Activated CD8-positive, alpha-beta T cell treated with anti-CD3 and anti-CD28 coated beads for 36 hours (primary cell): ENCODE measurements at regions not wholly inside any gene's neighbourhood (a gene's known extent, or its start where the extent isn't known, plus 50 kb on each side); places are given as distances from the start of the nearest gene placed in this dataset.

Experiments used
- ATAC-seq: fragments of 200-7000 bp; cut with Tn5 transposase; one replicate; pipeline ENCODE4 v1.10.0; 2021; ENCODE audit warnings: mild to moderate bottlenecking, moderate library complexity
- CTCF ChIA-PET: fragments of 350-600 bp; sonication (Branson Sonifier 250); formaldehyde crosslinking; loops from one replicate; lab custom pipeline; 2021; ENCODE audit warnings: antibody characterized with exemption; lab: Charles Lee
- POLR2A ChIA-PET: fragments of 350-600 bp; sonication (Branson Sonifier 250); formaldehyde crosslinking; loops from one replicate; lab custom pipeline; 2021; ENCODE audit warnings: antibody characterized with exemption; lab: Charles Lee
- DNase-seq: peaks from one replicate; pipeline ENCODE4 v3.0.0-alpha.2; 2020
- H3K27ac Mint-ChIP-seq: one replicate; pipeline ENCODE4 v1.8.0; 2021; ENCODE audit warnings: mild to moderate bottlenecking, mixed read lengths
- H3K27me3 Mint-ChIP-seq: one replicate; pipeline ENCODE4 v1.8.0; 2021; ENCODE audit warnings: mixed read lengths
- H3K36me3 Mint-ChIP-seq: one replicate; pipeline ENCODE4 v1.8.0; 2021; ENCODE audit warnings: low read depth, mixed read lengths
- H3K4me1 Mint-ChIP-seq: one replicate; pipeline ENCODE4 v1.8.0; 2021; ENCODE audit warnings: low read depth, mixed read lengths
- H3K4me3 Mint-ChIP-seq: one replicate; pipeline ENCODE4 v1.8.0; 2021; ENCODE audit warnings: mild to moderate bottlenecking, moderate library complexity, mixed read lengths
- H3K9me3 Mint-ChIP-seq: one replicate; pipeline ENCODE4 v1.8.0; 2021; ENCODE audit warnings: mixed read lengths
- intact Hi-C: fragments of 100-400 bp; cut with micrococcal nuclease; formaldehyde crosslinking; loops from one replicate; pipeline ENCODE4 v1.10.0; 2022
- TF ChIP-seq, protein P1 (sequence below): fragments of 200-600 bp; IDR thresholded peaks from one replicate; pipeline ENCODE4 v1.8.0; 2022; ENCODE audit warnings: antibody characterized with exemption, mild to moderate bottlenecking

DNA sequence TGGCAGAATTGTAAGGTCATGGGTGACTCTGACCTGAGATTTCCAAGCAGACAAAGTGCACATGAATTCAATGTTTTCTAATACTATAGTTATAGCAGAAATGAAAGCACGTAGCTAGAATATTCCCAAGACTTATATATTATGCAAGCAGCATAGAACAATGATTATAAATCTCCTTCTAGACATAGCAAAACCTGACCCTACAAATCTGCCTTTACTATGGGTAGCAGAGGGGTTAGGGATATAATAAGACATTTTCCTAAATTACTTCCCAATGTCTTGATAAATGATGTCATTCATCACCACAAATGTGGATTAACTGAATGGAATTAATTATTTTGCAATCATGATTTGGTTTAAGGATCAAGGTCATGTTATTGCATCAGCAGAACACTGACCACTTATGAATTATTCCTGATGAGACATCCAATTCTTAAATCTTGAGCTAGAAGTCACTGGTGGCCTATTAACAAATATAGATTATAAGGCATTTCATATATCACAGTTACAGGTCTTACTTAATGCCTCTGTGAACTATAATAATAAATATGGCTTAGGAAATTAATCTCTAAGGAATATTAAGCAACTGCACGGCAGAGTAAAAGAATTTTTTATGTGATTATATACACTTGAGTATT, 776.6 kb downstream of the AMY1C start:
- H3K27me3 Mint-ChIP-seq, result no peaks in the 10 kb centered on the region
- ChIA-PET CTCF (no interaction called here), POLR2A (no interaction called here)
- no peak for ATAC-seq
- H3K4me3 Mint-ChIP-seq, result no peak overlapping the region
- no peak overlapping the region for H3K27ac Mint-ChIP-seq
- TF ChIP-seq, protein P1, sequence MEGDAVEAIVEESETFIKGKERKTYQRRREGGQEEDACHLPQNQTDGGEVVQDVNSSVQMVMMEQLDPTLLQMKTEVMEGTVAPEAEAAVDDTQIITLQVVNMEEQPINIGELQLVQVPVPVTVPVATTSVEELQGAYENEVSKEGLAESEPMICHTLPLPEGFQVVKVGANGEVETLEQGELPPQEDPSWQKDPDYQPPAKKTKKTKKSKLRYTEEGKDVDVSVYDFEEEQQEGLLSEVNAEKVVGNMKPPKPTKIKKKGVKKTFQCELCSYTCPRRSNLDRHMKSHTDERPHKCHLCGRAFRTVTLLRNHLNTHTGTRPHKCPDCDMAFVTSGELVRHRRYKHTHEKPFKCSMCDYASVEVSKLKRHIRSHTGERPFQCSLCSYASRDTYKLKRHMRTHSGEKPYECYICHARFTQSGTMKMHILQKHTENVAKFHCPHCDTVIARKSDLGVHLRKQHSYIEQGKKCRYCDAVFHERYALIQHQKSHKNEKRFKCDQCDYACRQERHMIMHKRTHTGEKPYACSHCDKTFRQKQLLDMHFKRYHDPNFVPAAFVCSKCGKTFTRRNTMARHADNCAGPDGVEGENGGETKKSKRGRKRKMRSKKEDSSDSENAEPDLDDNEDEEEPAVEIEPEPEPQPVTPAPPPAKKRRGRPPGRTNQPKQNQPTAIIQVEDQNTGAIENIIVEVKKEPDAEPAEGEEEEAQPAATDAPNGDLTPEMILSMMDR, result no peak
- intact Hi-C loops, result no loop called here
- peaks cover 10% of the 10 kb centered on the region for H3K9me3 Mint-ChIP-seq
- no peaks in the 10 kb centered on the region for H3K36me3 Mint-ChIP-seq
- no peak for DNase-seq
- H3K4me1 Mint-ChIP-seq, result no peaks in the 10 kb centered on the region

DNA sequence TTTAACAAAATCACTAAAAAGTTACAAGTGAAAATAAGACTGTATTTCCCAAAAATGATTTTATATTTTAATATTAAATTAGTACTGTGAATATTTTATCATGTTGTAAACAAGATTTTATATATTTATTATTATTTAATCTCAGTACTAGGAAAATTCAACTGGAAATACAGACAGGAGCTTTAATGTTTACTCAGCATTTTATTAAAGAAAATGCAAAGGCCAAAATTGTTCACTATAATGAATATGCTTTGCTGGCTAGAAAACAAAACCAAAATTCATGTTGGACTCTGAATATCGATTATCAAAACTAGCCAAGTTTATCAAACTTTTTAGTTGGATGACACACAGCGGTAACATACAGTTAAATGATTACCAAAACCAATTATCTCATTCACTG, 782.3 kb downstream of the AMY1C start:
- DNase-seq (no peak), ATAC-seq (no peak)
- Mint-ChIP-seq H3K27ac (no peak overlapping the region), H3K4me3 (no peak overlapping the region), H3K36me3 (no peaks in the 10 kb centered on the region), H3K27me3 (no peaks in the 10 kb centered on the region), H3K9me3 (peaks cover 6% of the 10 kb centered on the region), H3K4me1 (no peaks in the 10 kb centered on the region)
- TF ChIP-seq, protein P1, result no peak
- CTCF ChIA-PET, result no interaction called here
- POLR2A ChIA-PET, result no interaction called here
- intact Hi-C loops, result no loop called here

DNA sequence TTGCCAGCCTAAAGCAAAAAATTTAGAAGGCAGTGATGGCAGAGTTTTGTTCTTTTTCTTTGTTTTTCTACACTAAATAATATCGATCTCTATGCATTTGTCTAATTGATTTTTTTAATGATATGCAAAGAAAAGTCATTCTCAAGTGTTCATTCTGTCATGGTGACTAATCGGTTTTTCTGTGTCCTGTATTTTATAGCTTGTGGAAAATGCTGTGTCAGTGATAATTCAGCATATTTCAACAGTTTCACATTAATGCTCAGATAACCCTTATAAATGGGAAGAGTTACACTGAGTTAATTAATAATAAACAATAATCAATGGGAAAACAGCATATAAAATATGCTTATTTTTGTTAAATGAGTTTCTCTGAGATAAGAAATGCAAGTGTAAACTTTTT, 824.9 kb downstream of the AMY1C start:
- H3K27me3 Mint-ChIP-seq, result no peaks in the 10 kb centered on the region
- ChIA-PET CTCF (no interaction called here), POLR2A (no interaction called here)
- H3K4me3 Mint-ChIP-seq, result no peak overlapping the region
- DNase-seq (no peak), ATAC-seq (no peak)
- H3K27ac Mint-ChIP-seq, result no peak overlapping the region
- TF ChIP-seq, protein P1, result no peak
- intact Hi-C loops, result no loop called here
- no peaks in the 10 kb centered on the region for H3K4me1 Mint-ChIP-seq
- peaks cover 11% of the 10 kb centered on the region for H3K9me3 Mint-ChIP-seq
- no peaks in the 10 kb centered on the region for H3K36me3 Mint-ChIP-seq

DNA sequence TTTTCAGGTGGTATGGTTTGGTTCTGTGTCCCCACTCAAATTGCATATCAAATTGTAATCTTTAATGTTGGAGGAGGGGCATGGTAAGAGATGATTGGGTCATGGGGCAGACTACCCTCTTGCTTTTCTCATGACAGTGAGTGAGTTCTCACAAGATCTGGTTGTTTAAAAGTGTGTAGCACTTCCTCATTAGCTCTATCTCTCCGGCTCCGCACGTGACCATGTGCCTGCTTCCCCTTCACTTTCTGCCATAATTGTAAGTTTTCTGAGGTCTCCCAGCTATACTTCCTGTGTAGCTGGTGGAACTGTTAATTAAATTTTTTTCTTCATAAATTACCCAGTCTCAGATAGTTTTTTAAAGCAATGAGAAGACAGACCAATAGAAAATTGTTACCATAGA, 843.2 kb downstream of the AMY1C start:
- ChIA-PET POLR2A (no interaction called here), CTCF (no interaction called here)
- no peak overlapping the region for H3K4me3 Mint-ChIP-seq
- no peaks in the 10 kb centered on the region for H3K36me3 Mint-ChIP-seq
- no peaks in the 10 kb centered on the region for H3K27me3 Mint-ChIP-seq
- no peaks in the 10 kb centered on the region for H3K4me1 Mint-ChIP-seq
- H3K27ac Mint-ChIP-seq, result no peak overlapping the region
- DNase-seq, result no peak
- H3K9me3 Mint-ChIP-seq, result peaks cover 18% of the 10 kb centered on the region
- ATAC-seq, result no peak
- TF ChIP-seq, protein P1, result no peak
- intact Hi-C loops, result no loop called here

DNA sequence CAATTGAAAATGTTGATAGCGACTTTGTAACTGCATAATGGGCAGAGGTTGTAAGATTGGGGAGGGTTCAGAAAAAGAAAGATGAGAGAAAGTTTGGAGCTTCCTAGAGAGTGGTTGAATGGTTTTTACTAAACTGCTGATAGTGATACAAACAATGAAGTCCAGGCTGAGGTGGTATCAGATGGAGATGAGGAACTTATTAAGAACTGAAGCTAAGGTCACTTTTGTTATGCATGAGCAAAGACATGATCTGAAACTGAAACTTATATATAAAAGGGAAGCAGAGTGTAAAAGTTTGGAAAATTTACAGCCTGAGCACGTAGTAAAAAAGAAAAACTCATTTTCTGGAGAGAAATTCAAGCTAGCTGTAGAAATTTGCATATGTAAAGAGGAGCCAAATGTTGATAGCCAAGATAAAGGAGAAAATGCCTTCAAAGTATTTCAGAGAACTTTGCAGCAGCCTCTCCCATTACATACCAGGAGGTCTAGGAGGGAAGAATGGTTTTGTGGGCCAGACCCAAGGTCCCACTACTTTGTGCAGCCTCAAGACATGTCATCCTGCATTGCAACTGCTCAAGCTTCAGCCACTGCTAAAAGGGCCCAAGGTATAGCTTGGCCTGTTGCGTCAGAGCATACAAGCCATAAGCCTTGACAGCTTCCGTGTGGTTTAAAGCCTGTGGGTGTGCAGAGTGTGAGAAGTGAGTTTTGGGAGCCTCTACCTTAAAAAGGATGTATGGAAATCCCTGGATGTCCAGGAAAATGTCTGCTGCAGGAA, 843.9 kb downstream of the AMY1C start:
- POLR2A ChIA-PET, result no interaction called here
- Mint-ChIP-seq H3K36me3 (no peaks in the 10 kb centered on the region), H3K9me3 (peaks cover 17% of the 10 kb centered on the region), H3K4me1 (no peaks in the 10 kb centered on the region), H3K27ac (no peak overlapping the region), H3K27me3 (no peaks in the 10 kb centered on the region), H3K4me3 (no peak overlapping the region)
- ATAC-seq (no peak), DNase-seq (no peak)
- intact Hi-C loops, result no loop called here
- TF ChIP-seq, protein P1, result no peak
- CTCF ChIA-PET, result no interaction called here
